Mesenchymal stem cell (in vitro differentiated cells and primary cell): ENCODE measurements at regions not wholly inside any gene's neighbourhood (a gene's known extent, or its start where the extent isn't known, plus 50 kb on each side); places are given as distances from the start of the nearest gene placed in this dataset.

Source experiments
- DNase-seq: peaks from one replicate; pipeline ENCODE4 v3.0.0-alpha.2; 2013
- H2AFZ ChIP-seq: one replicate; pipeline ENCODE4 v1.6.1; 2013; ENCODE audit warnings: low read depth, mild to moderate bottlenecking, control low read depth, inconsistent platforms, low read length, moderate library complexity
- H2AK5ac ChIP-seq: 2 replicates; pipeline ENCODE4 v1.6.1; 2013; ENCODE audit warnings: low read length, moderate library complexity, mild to moderate bottlenecking, inconsistent platforms; ENCODE audit not compliant: severe bottlenecking
- H2BK120ac ChIP-seq: one replicate; pipeline ENCODE4 v1.6.1; 2013; ENCODE audit warnings: low read depth, mild to moderate bottlenecking, inconsistent platforms, low read length, moderate library complexity
- H2BK12ac ChIP-seq, 2 experiments: one replicate each; pipeline ENCODE4 v1.6.1; 2013; ENCODE audit warnings: inconsistent platforms in 2 of 2, low read length in 2 of 2, mild to moderate bottlenecking in 2 of 2, moderate library complexity in 2 of 2, control low read depth in 1 of 2
- H2BK15ac ChIP-seq: one replicate; pipeline ENCODE4 v1.6.1; 2013; ENCODE audit warnings: mild to moderate bottlenecking, low read depth, inconsistent platforms; ENCODE audit not compliant: poor library complexity, severe bottlenecking
- H2BK5ac ChIP-seq: 2 replicates; pipeline ENCODE4 v1.6.1; 2013; ENCODE audit warnings: low read depth, mild to moderate bottlenecking, low read length, control low read depth, inconsistent platforms; ENCODE audit not compliant: poor library complexity, severe bottlenecking
- H3K14ac ChIP-seq, 2 experiments: one replicate each; pipeline ENCODE4 v1.6.1; 2013; ENCODE audit warnings: inconsistent platforms in 2 of 2, low read length in 2 of 2, control low read depth in 1 of 2, mild to moderate bottlenecking in 1 of 2, moderate library complexity in 1 of 2
- H3K18ac ChIP-seq, 2 experiments: one replicate each; pipeline ENCODE4 v1.6.1; 2013; ENCODE audit warnings: inconsistent platforms in 2 of 2, low read length in 2 of 2, control low read depth in 1 of 2, low read depth in 1 of 2, mild to moderate bottlenecking in 1 of 2
- H3K23ac ChIP-seq, 2 experiments: one replicate each; pipeline ENCODE4 v1.6.1; 2013; ENCODE audit warnings: inconsistent platforms in 2 of 2, low read length in 2 of 2, mild to moderate bottlenecking in 2 of 2, moderate library complexity in 2 of 2, control low read depth in 1 of 2
- H3K27ac ChIP-seq: 2 replicates; pipeline ENCODE4 v1.5.1; 2013; ENCODE audit warnings: mild to moderate bottlenecking, moderate library complexity, low read length, control low read depth, inconsistent platforms; ENCODE audit not compliant: poor library complexity, severe bottlenecking
- H3K27me3 ChIP-seq, 2 experiments: 2 replicates each; pipeline versions ENCODE4 v1.6.1 to v1.7.0; 2013; ENCODE audit warnings: low read length in 2 of 2, mild to moderate bottlenecking in 2 of 2, moderate library complexity in 2 of 2, control low read depth in 1 of 2, inconsistent platforms in 1 of 2; ENCODE audit not compliant: control insufficient read depth in 1 of 2, insufficient read depth in 1 of 2
- H3K36me3 ChIP-seq, 2 experiments: 2 replicates each; pipeline versions ENCODE4 v1.6.1 to v1.7.0; 2013; ENCODE audit warnings: low read length in 2 of 2, control low read depth in 1 of 2, inconsistent platforms in 1 of 2, low read depth in 1 of 2, mild to moderate bottlenecking in 1 of 2; ENCODE audit not compliant: insufficient read depth in 2 of 2, control insufficient read depth in 1 of 2
- H3K4ac ChIP-seq, 2 experiments: one replicate each; pipeline ENCODE4 v1.6.1; 2013; ENCODE audit warnings: inconsistent platforms in 2 of 2, low read length in 2 of 2, mild to moderate bottlenecking in 2 of 2, moderate library complexity in 2 of 2, control low read depth in 1 of 2, low read depth in 1 of 2
- H3K4me1 ChIP-seq: 2 replicates; pipeline ENCODE4 v1.6.1; 2013; ENCODE audit warnings: low read depth, low read length, control low read depth; ENCODE audit not compliant: control insufficient read depth, insufficient read depth
- H3K4me2 ChIP-seq: 2 replicates; pipeline ENCODE4 v1.6.1; 2013; ENCODE audit warnings: low read length, mild to moderate bottlenecking, inconsistent platforms; ENCODE audit not compliant: poor library complexity, severe bottlenecking
- H3K4me3 ChIP-seq, 2 experiments: 2 replicates each; pipeline versions ENCODE4 v1.5.1 to v1.7.0; 2013; ENCODE audit warnings: low read length in 2 of 2, mild to moderate bottlenecking in 2 of 2, control low read depth in 1 of 2, low read depth in 1 of 2; ENCODE audit not compliant: insufficient read depth in 1 of 2
- H3K79me1 ChIP-seq: replicated peaks from 2 replicates; pipeline ENCODE4 v1.6.1; 2013; ENCODE audit warnings: mild to moderate bottlenecking, control low read depth, low read length, inconsistent platforms; ENCODE audit not compliant: poor library complexity, severe bottlenecking
- H3K9ac ChIP-seq: 2 replicates; pipeline ENCODE4 v1.7.0; 2013; ENCODE audit warnings: mild to moderate bottlenecking, low read length, moderate library complexity
- H3K9me3 ChIP-seq: 2 replicates; pipeline ENCODE4 v1.7.0; 2013; ENCODE audit warnings: mild to moderate bottlenecking, low read length; ENCODE audit not compliant: control insufficient read depth
- H4K8ac ChIP-seq: one replicate; pipeline ENCODE4 v1.6.1; 2013; ENCODE audit warnings: inconsistent platforms, mild to moderate bottlenecking, low read length, moderate library complexity
- H4K91ac ChIP-seq: one replicate; pipeline ENCODE4 v1.6.1; 2013; ENCODE audit warnings: mild to moderate bottlenecking, low read length, inconsistent platforms
- WGBS: methylation state at CpG from one replicate; pipeline ENCODE4 v1.1.7; 2013; ENCODE audit warnings: mixed read lengths; 5-methylcytosine and 5-hydroxymethylcytosine counted together

- Histone ChIP-seq H3K36me3 (no peaks in the 10 kb centered on the region), H3K9me3 (peaks cover 6% of the 10 kb centered on the region), H2BK5ac (no peak overlapping the region), H3K4ac (no peak overlapping the region), H4K91ac (no peak overlapping the region), H3K27me3 (no peaks in the 10 kb centered on the region), H3K4me1 (no peaks in the 10 kb centered on the region), H3K23ac (no peak overlapping the region), H2BK120ac (no peak overlapping the region), H4K8ac (no peak overlapping the region), H3K4me2 (no peak overlapping the region), H2AK5ac (no peak overlapping the region), H3K18ac (peak overlapping the region in 1 of 2 experiments; percentile 67), H3K14ac (no peak overlapping the region), H3K9ac (no peak overlapping the region), H3K4me3 (no peak overlapping the region), H2AFZ (no peak overlapping the region), H2BK12ac (peak overlapping the region in 1 of 2 experiments; percentile 25), H3K27ac (no peak overlapping the region), H3K79me1 (no peaks in the 10 kb centered on the region), H2BK15ac (no peak overlapping the region)
- DNase-seq = peak; percentile 31
- 79% methylated on average over 2 of the region's 2 CpGs for WGBS
These were observed 249.8 kb downstream of the SAMD5 start for GRCh38 chr6:147758303-147758702.

GRCh38 chr6:147759093-147759492 is 250.6 kb downstream of the SAMD5 start:
- Histone ChIP-seq H3K4me1 (no peaks in the 10 kb centered on the region), H3K27ac (no peak overlapping the region), H2BK12ac (no peak overlapping the region), H3K4me3 (no peak overlapping the region), H3K23ac (no peak overlapping the region), H3K9me3 (peaks cover 6% of the 10 kb centered on the region), H3K14ac (no peak overlapping the region), H4K8ac (no peak overlapping the region), H2BK5ac (no peak overlapping the region), H3K18ac (no peak overlapping the region), H2BK120ac (no peak overlapping the region), H3K4ac (no peak overlapping the region), H3K27me3 (no peaks in the 10 kb centered on the region), H3K4me2 (no peak overlapping the region), H3K9ac (no peak overlapping the region), H2AK5ac (no peak overlapping the region), H4K91ac (no peak overlapping the region), H2BK15ac (no peak overlapping the region), H3K36me3 (no peaks in the 10 kb centered on the region), H3K79me1 (no peaks in the 10 kb centered on the region), H2AFZ (no peak overlapping the region)
- 76% methylated on average over 3 of the region's 3 CpGs for WGBS
- peak; percentile 87 for DNase-seq

- Histone ChIP-seq H3K18ac (no peak overlapping the region), H3K4ac (no peak overlapping the region), H3K79me1 (no peaks in the 10 kb centered on the region), H3K4me1 (no peaks in the 10 kb centered on the region), H2AFZ (no peak overlapping the region), H3K4me2 (no peak overlapping the region), H3K36me3 (no peaks in the 10 kb centered on the region), H2AK5ac (no peak overlapping the region), H2BK12ac (no peak overlapping the region), H4K91ac (no peak overlapping the region), H3K27ac (no peak overlapping the region), H2BK5ac (no peak overlapping the region), H3K27me3 (no peaks in the 10 kb centered on the region), H2BK15ac (no peak overlapping the region), H3K23ac (no peak overlapping the region), H2BK120ac (no peak overlapping the region), H4K8ac (no peak overlapping the region), H3K9me3 (peaks cover 4% of the 10 kb centered on the region), H3K9ac (no peak overlapping the region), H3K14ac (no peak overlapping the region), H3K4me3 (no peak overlapping the region)
- DNase-seq = no peak
These were observed 251.0 kb downstream of the SAMD5 start for GRCh38 chr6:147759536-147759935.

- Histone ChIP-seq H3K18ac (no peak overlapping the region), H2AFZ (no peak overlapping the region), H2BK5ac (no peak overlapping the region), H3K23ac (no peak overlapping the region), H3K14ac (no peak overlapping the region), H3K9me3 (peaks cover 4% of the 10 kb centered on the region), H4K91ac (no peak overlapping the region), H3K4me1 (no peaks in the 10 kb centered on the region), H3K27me3 (no peaks in the 10 kb centered on the region), H2BK120ac (no peak overlapping the region), H4K8ac (no peak overlapping the region), H3K36me3 (no peaks in the 10 kb centered on the region), H3K9ac (no peak overlapping the region), H2BK15ac (no peak overlapping the region), H2AK5ac (no peak overlapping the region), H3K79me1 (no peaks in the 10 kb centered on the region), H3K4ac (no peak overlapping the region), H3K4me2 (no peak overlapping the region), H2BK12ac (no peak overlapping the region), H3K4me3 (no peak overlapping the region), H3K27ac (no peak overlapping the region)
- DNase-seq = no peak
- 100% methylated on average over 1 of the region's 5 CpGs for WGBS
These were observed 257.1 kb downstream of the SAMD5 start for GRCh38 chr6:147765541-147765940.
